Endodermal cell (in vitro differentiated cells): ENCODE measurements at regions not wholly inside any gene's neighbourhood (a gene's known extent, or its start where the extent isn't known, plus 50 kb on each side); places are given as distances from the start of the nearest gene placed in this dataset.

Experiments
- DNase-seq: peaks from one replicate; pipeline ENCODE4 v3.0.0-alpha.2; 2017
- H3K27ac ChIP-seq: 2 replicates; pipeline ENCODE4 v1.5.1; 2013; ENCODE audit warnings: mild to moderate bottlenecking, low read depth, low read length, moderate library complexity
- H3K27me3 ChIP-seq: 2 replicates; pipeline ENCODE4 v1.6.1; 2013; ENCODE audit warnings: mild to moderate bottlenecking, low read length, moderate library complexity; ENCODE audit not compliant: insufficient read depth, control insufficient read depth, poor library complexity, severe bottlenecking
- H3K36me3 ChIP-seq: 2 replicates; pipeline ENCODE4 v1.7.0; 2013; ENCODE audit warnings: mild to moderate bottlenecking, low read length, moderate library complexity; ENCODE audit not compliant: control insufficient read depth, insufficient read depth
- H3K4me1 ChIP-seq: one replicate; pipeline ENCODE4 v1.7.0; 2013; ENCODE audit warnings: low read length; ENCODE audit not compliant: control insufficient read depth, insufficient read depth
- H3K4me3 ChIP-seq: 2 replicates; pipeline ENCODE4 v1.5.1; 2013; ENCODE audit warnings: mild to moderate bottlenecking, low read length, moderate library complexity
- H3K9ac ChIP-seq: 2 replicates; pipeline ENCODE4 v1.6.1; 2013; ENCODE audit warnings: mild to moderate bottlenecking, low read length, moderate library complexity; ENCODE audit not compliant: poor library complexity, severe bottlenecking; ENCODE audit errors: extremely low read depth
- H3K9me3 ChIP-seq: 2 replicates; pipeline ENCODE4 v1.6.1; 2013; ENCODE audit warnings: mild to moderate bottlenecking, low read length, moderate library complexity; ENCODE audit not compliant: control insufficient read depth
- H3K27ac Mint-ChIP-seq: 2 replicates; pipeline ENCODE4 v1.8.0; 2020; ENCODE audit warnings: mixed read lengths
- H3K27me3 Mint-ChIP-seq: 2 replicates; pipeline ENCODE4 v1.8.0; 2021; ENCODE audit warnings: mild to moderate bottlenecking, mixed read lengths; ENCODE audit not compliant: insufficient read depth
- H3K36me3 Mint-ChIP-seq: 2 replicates; pipeline ENCODE4 v1.8.0; 2020; ENCODE audit warnings: low read depth, mixed read lengths
- H3K4me1 Mint-ChIP-seq: 2 replicates; pipeline ENCODE4 v1.8.0; 2020; ENCODE audit warnings: mixed read lengths
- H3K4me3 Mint-ChIP-seq: 2 replicates; pipeline ENCODE4 v1.8.0; 2020; ENCODE audit warnings: mild to moderate bottlenecking, moderate library complexity, mixed read lengths
- H3K9me3 Mint-ChIP-seq: 2 replicates; pipeline ENCODE4 v1.8.0; 2020; ENCODE audit warnings: mild to moderate bottlenecking, mixed read lengths
- CTCF ChIP-seq: fragments of 200-600 bp; sonication (generic); conservative IDR thresholded peaks from 2 replicates; pipeline ENCODE4 v1.5.0; 2021; ENCODE audit warnings: antibody characterized with exemption, mild to moderate bottlenecking
- WGBS, 2 experiments: methylation state at CpG; one replicate each; pipeline versions ENCODE4 v1.1.5 to v1.1.7; 2013; ENCODE audit warnings: missing lambda C conversion rate in 2 of 2, mixed read lengths in 1 of 2; ENCODE audit not compliant: insufficient coverage in 1 of 2, insufficient read length in 1 of 2; 5-methylcytosine and 5-hydroxymethylcytosine counted together

- no peaks in the 10 kb centered on the region for H3K9me3 Mint-ChIP-seq
- H3K9me3 ChIP-seq, result no peaks in the 10 kb centered on the region
- H3K27me3 ChIP-seq, result no peaks in the 10 kb centered on the region
- H3K27ac ChIP-seq, result no peak overlapping the region
- 89 to 90% methylated on average over 5 to 22 of the region's 22 CpGs for WGBS, 2 experiments
- no peak overlapping the region for H3K4me3 Mint-ChIP-seq
- no peak overlapping the region for H3K4me3 ChIP-seq
- TF ChIP-seq CTCF, result no peak
- H3K36me3 ChIP-seq, result no peaks in the 10 kb centered on the region
- no peaks in the 10 kb centered on the region for H3K36me3 Mint-ChIP-seq
- H3K9ac ChIP-seq, result no peak overlapping the region
- DNase-seq, result peak; percentile 35
- no peaks in the 10 kb centered on the region for H3K4me1 Mint-ChIP-seq
- peaks cover 22% of the 10 kb centered on the region for H3K27me3 Mint-ChIP-seq
- no peak overlapping the region for H3K27ac Mint-ChIP-seq
- no peaks in the 10 kb centered on the region for H3K4me1 ChIP-seq
Observed at GRCh38 chr11:134510233-134511040, 98.4 kb upstream of the B3GAT1 start.

- 80 to 87% methylated on average over 10 to 20 of the region's 20 CpGs for WGBS, 2 experiments
- Mint-ChIP-seq H3K4me3 (no peak overlapping the region), H3K27me3 (peaks cover 24% of the 10 kb centered on the region), H3K4me1 (no peaks in the 10 kb centered on the region), H3K9me3 (no peaks in the 10 kb centered on the region), H3K36me3 (no peaks in the 10 kb centered on the region), H3K27ac (no peak overlapping the region)
- Histone ChIP-seq H3K9ac (no peak overlapping the region), H3K4me1 (no peaks in the 10 kb centered on the region), H3K4me3 (no peak overlapping the region), H3K27ac (no peak overlapping the region), H3K27me3 (no peaks in the 10 kb centered on the region), H3K36me3 (no peaks in the 10 kb centered on the region), H3K9me3 (no peaks in the 10 kb centered on the region)
- TF ChIP-seq CTCF, result no peak
- DNase-seq, result peak; percentile 38
Observed at GRCh38 chr11:134509381-134510232, 97.6 kb upstream of the B3GAT1 start.

- no peak for TF ChIP-seq CTCF
- no peak overlapping the region for H3K27ac Mint-ChIP-seq
Observed at GRCh38 chr11:134508219-134508990, 96.4 kb upstream of the B3GAT1 start.

More at GRCh38 chr11:134508219-134508990, 96.4 kb upstream of the B3GAT1 start:
- Histone ChIP-seq H3K27me3 (no peaks in the 10 kb centered on the region), H3K27ac (no peak overlapping the region), H3K4me3 (no peak overlapping the region), H3K9ac (no peak overlapping the region), H3K36me3 (no peaks in the 10 kb centered on the region), H3K4me1 (no peaks in the 10 kb centered on the region), H3K9me3 (no peaks in the 10 kb centered on the region)
- Mint-ChIP-seq H3K27me3 (peaks cover 26% of the 10 kb centered on the region), H3K4me3 (no peak overlapping the region), H3K4me1 (peaks cover 4% of the 10 kb centered on the region), H3K9me3 (no peaks in the 10 kb centered on the region), H3K36me3 (no peaks in the 10 kb centered on the region)
- DNase-seq, result peak; percentile 27
- 93 to 94% methylated on average over 16 to 17 of the region's 17 CpGs for WGBS, 2 experiments
